Testis (tissue), 2 donors: ENCODE measurements at regions not wholly inside any gene's neighbourhood (a gene's known extent, or its start where the extent isn't known, plus 50 kb on each side); places are given as distances from the start of the nearest gene placed in this dataset.

Experiments
- DNase-seq: peaks from one replicate; pipeline ENCODE4 v3.0.0-alpha.2; 2019
- H3K27ac ChIP-seq, 2 donors: fragments of 200-600 bp; sonication (generic); one replicate each; pipeline ENCODE4 v1.5.1; 2019
- H3K27me3 ChIP-seq: fragments of 200-600 bp; sonication (generic); one replicate; pipeline ENCODE4 v1.5.1; 2019
- H3K36me3 ChIP-seq: fragments of 200-600 bp; sonication (generic); one replicate; pipeline ENCODE4 v1.5.1; 2017; ENCODE audit warnings: low read depth; ENCODE audit errors: missing control alignments
- H3K4me1 ChIP-seq: fragments of 200-600 bp; sonication (generic); one replicate; pipeline ENCODE4 v1.5.1; 2019
- H3K4me3 ChIP-seq, 2 donors: fragments of 200-600 bp; sonication (generic); one replicate each; pipeline ENCODE4 v1.5.1; 2017 to 2019
- H3K9me3 ChIP-seq: fragments of 200-600 bp; sonication (generic); one replicate; pipeline ENCODE4 v1.5.1; 2017
- POLR2A ChIP-seq: fragments of 450-650 bp; IDR thresholded peaks from one replicate; pipeline ENCODE4 v1.6.1; 2017; ENCODE audit warnings: antibody characterized with exemption, mild to moderate bottlenecking, moderate library complexity
- WGBS, 2 donors: methylation state at CpG; one replicate each; pipeline ENCODE4 v1.1.5; 2018; 5-methylcytosine and 5-hydroxymethylcytosine counted together
- intact Hi-C: fragments of 100-400 bp; cut with DNase I; formaldehyde crosslinking; loops from one replicate; pipeline ENCODE4 v1.15.1; 2023; ENCODE audit warnings: low total_unique reads
- TF ChIP-seq, protein P1 (sequence below), 3 experiments: fragments of 450-650 bp in 2 of 3; fragments of 200-600 bp in 1 of 3; sonication (generic) in 1 of 3; IDR thresholded peaks; one replicate each; pipeline ENCODE4 v1.5.1; 2016 to 2019; ENCODE audit warnings: antibody characterized with exemption in 3 of 3, mild to moderate bottlenecking in 2 of 3, moderate library complexity in 1 of 3

DNA sequence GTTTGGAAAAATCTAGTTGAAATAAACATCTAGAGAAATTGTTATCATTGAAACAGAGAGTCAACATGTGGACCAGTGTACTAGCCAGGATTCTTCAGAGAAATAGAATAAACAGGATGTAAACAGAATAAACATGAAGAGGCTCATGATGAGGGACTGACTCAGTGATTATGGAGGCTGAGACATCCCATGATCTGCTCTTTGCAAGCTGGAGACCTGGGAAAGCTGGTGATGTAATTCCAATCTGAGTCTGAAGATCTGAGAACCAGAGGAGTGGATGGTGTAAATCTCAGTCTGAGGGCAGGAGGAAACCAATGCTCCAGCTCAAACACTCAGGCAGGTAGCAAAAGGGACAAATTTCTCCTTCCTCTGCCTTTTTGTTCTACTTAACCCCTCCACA, 62.9 kb upstream of the FAM180A start:
- Histone ChIP-seq H3K4me1 (peaks cover 10% of the 10 kb centered on the region), H3K27me3 (no peaks in the 10 kb centered on the region), H3K27ac (no peak overlapping the region), H3K36me3 (no peaks in the 10 kb centered on the region), H3K9me3 (no peaks in the 10 kb centered on the region), H3K4me3 (no peak overlapping the region)
- intact Hi-C loops: no loop called here
- DNase-seq: no peak
- no peak for TF ChIP-seq POLR2A
- TF ChIP-seq, protein P1, sequence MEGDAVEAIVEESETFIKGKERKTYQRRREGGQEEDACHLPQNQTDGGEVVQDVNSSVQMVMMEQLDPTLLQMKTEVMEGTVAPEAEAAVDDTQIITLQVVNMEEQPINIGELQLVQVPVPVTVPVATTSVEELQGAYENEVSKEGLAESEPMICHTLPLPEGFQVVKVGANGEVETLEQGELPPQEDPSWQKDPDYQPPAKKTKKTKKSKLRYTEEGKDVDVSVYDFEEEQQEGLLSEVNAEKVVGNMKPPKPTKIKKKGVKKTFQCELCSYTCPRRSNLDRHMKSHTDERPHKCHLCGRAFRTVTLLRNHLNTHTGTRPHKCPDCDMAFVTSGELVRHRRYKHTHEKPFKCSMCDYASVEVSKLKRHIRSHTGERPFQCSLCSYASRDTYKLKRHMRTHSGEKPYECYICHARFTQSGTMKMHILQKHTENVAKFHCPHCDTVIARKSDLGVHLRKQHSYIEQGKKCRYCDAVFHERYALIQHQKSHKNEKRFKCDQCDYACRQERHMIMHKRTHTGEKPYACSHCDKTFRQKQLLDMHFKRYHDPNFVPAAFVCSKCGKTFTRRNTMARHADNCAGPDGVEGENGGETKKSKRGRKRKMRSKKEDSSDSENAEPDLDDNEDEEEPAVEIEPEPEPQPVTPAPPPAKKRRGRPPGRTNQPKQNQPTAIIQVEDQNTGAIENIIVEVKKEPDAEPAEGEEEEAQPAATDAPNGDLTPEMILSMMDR (IDR thresholded peaks at IDR 0.05): no peak

DNA sequence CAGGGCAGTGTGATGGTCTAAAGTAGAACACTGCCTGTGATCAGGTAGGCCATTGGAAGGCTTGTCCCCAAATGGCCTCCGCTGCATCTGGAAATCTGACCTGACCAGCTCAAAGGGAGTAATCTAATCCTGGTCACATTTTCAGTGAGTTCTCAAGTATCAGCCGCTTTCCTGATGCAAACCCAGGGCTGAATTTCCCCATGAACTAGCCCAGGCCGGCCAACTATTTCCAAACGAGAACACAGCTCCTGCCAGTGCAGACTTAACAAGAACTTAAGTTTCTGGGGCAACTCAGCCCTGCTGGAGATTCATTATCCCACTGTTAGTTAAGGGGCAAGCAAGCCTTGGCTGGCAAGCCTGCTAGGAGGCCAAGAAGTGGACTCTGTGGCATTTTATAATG, 59.6 kb upstream of the FAM180A start:
- Histone ChIP-seq H3K4me1 (peaks cover 10% of the 10 kb centered on the region), H3K4me3 (no peak overlapping the region), H3K27ac (peak overlapping the region in 1 of 2 donors; percentile 73), H3K36me3 (no peaks in the 10 kb centered on the region), H3K9me3 (no peaks in the 10 kb centered on the region), H3K27me3 (no peaks in the 10 kb centered on the region)
- WGBS, 2 donors: 74 to 81% methylated on average over 4 of the region's 4 CpGs
- intact Hi-C loops: no loop called here
- TF ChIP-seq, protein P1 (IDR thresholded peaks at IDR 0.05): no peak
- no peak for TF ChIP-seq POLR2A
- peak; percentile 26 for DNase-seq

DNA sequence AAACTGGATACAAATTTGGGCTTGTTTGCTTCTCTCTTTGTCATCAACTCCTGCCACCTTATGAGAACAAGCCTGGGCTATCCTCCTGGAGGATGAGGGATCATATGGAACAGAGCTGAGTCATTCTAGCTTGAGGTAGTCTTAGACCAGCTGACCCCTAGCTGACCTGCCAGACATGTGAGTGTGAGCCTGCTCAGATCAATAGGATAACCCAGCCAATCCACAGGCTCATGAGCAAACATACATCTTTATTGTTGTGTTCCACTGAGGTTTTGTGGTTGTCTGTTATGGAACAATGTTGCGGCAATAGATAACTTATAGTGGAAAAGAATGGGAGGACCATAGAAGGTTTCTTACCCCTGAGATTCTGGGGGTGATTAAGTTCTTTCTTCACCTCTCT, 54.5 kb upstream of the FAM180A start:
- 93 to 100% methylated on average over 1 of the region's 1 CpG for WGBS, 2 donors
- intact Hi-C loops: loop anchor here (5.0 kb wide), 1 partner anchor 204 kb away; no protein-coding TSS in a partner anchor
- no peak for DNase-seq

DNA sequence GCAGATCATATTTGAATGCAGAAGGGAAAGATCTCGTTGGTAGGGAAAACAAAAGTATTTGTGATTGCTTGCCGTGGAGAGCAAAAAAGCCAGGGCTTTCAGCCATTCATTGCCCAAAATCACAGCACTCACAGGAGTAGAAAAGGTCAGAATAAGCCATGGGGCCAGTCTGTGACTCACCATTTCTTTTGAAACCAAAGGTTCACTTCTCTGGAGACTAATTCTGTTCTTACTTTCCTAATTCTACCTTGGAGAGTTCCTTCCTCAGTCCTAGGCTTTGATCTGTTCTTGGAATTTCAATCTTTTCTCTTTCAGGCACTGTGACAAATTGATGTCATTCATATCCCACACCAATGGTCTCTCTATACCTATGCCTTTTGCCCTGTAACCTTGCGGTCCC, 54.1 kb upstream of the FAM180A start:
- DNase-seq: no peak
- H3K27ac ChIP-seq: no peak overlapping the region
- H3K36me3 ChIP-seq: no peaks in the 10 kb centered on the region
- peaks cover 10% of the 10 kb centered on the region for H3K4me1 ChIP-seq
- intact Hi-C loops: loop anchor here (5.0 kb wide), 1 partner anchor 205 kb away; no protein-coding TSS in a partner anchor
- no peaks in the 10 kb centered on the region for H3K9me3 ChIP-seq
- WGBS, 2 donors: 81 to 89% methylated on average over 3 of the region's 3 CpGs
- no peak for TF ChIP-seq POLR2A
- TF ChIP-seq, protein P1 (IDR thresholded peaks at IDR 0.05): no peak
- no peak overlapping the region for H3K4me3 ChIP-seq
- no peaks in the 10 kb centered on the region for H3K27me3 ChIP-seq

More for the DNA sequence above, 54.5 kb upstream of the FAM180A start:
- Histone ChIP-seq H3K27ac (no peak overlapping the region), H3K9me3 (no peaks in the 10 kb centered on the region), H3K4me1 (peaks cover 9% of the 10 kb centered on the region), H3K27me3 (no peaks in the 10 kb centered on the region), H3K36me3 (no peaks in the 10 kb centered on the region), H3K4me3 (no peak overlapping the region)
- TF ChIP-seq, protein P1 (IDR thresholded peaks at IDR 0.05): no peak
- no peak for TF ChIP-seq POLR2A

DNA sequence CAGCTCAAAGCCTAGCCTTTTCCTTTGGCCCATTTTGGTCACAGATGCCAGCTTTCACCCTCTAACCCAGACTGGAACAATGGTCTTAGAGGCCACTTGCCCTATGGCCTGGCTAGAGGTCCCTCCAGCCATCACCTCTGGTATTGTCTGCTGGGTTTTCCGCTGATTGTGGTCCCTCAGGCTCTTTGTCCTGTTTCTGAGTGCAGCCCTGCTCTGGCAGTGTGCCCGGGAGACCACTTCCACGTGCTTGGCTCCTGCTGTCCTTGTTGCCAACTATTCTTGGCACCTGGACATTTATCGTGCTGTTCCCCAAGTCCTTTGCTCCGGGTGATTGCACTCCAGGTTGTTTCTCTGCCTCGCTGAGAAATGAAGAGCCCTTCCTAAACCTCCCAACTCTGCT, 53.3 kb upstream of the FAM180A start:
- 62 to 70% methylated on average over 6 of the region's 6 CpGs for WGBS, 2 donors
- H3K9me3 ChIP-seq: no peaks in the 10 kb centered on the region
- H3K4me1 ChIP-seq: peaks cover 10% of the 10 kb centered on the region
- DNase-seq: no peak
- H3K27ac ChIP-seq: no peak overlapping the region
- intact Hi-C loops: loop anchor here (5.0 kb wide), 1 partner anchor 205 kb away; no protein-coding TSS in a partner anchor
- no peaks in the 10 kb centered on the region for H3K27me3 ChIP-seq
- H3K36me3 ChIP-seq: no peaks in the 10 kb centered on the region
- no peak overlapping the region for H3K4me3 ChIP-seq
- TF ChIP-seq, protein P1 (IDR thresholded peaks at IDR 0.05): no peak
- TF ChIP-seq POLR2A: no peak
